Body of pancreas (tissue), 4 donors: ENCODE measurements at regions not wholly inside any gene's neighbourhood (a gene's known extent, or its start where the extent isn't known, plus 50 kb on each side); places are given as distances from the start of the nearest gene placed in this dataset.

Experiments used
- CTCF ChIP-seq, 7 experiments: fragments of 450-650 bp in 4 of 7; fragments of 200-600 bp in 3 of 7; sonication (generic) in 3 of 7; IDR thresholded peaks; one replicate each; pipeline ENCODE4 v1.5.1; 2016 to 2019; ENCODE audit warnings: antibody characterized with exemption in 7 of 7
- POLR2A ChIP-seq, 3 donors: fragments of 450-650 bp; IDR thresholded peaks; one replicate each; pipeline ENCODE4 v1.6.1; 2016; ENCODE audit warnings: antibody characterized with exemption in 3 of 3, mild to moderate bottlenecking in 2 of 3

GRCh38 chr20:6341491-6341890, 218.7 kb upstream of the FERMT1 start:
- TF ChIP-seq CTCF (IDR thresholded peaks at IDR 0.05) (no peak), POLR2A (IDR thresholded peaks at IDR 0.05) (no peak)
